CD8-positive, alpha-beta memory T cell (primary cell): ENCODE measurements at regions not wholly inside any gene's neighbourhood (a gene's known extent, or its start where the extent isn't known, plus 50 kb on each side); places are given as distances from the start of the nearest gene placed in this dataset.

ENCODE experiments used
- CTCF ChIA-PET: fragments of 350-600 bp; sonication (Branson Sonifier 250); formaldehyde crosslinking; loops from one replicate; lab custom pipeline; 2021; ENCODE audit warnings: antibody characterized with exemption; lab: Charles Lee
- POLR2A ChIA-PET: fragments of 350-600 bp; sonication (Branson Sonifier 250); formaldehyde crosslinking; loops from one replicate; lab custom pipeline; 2021; ENCODE audit warnings: antibody characterized with exemption; lab: Charles Lee
- DNase-seq, 5 donors: peaks; one replicate each; pipeline versions ENCODE4 v3.0.0 to v3.0.0-alpha.2; 2020 to 2022; ENCODE audit warnings: mixed read lengths in 1 of 5
- H3K27ac ChIP-seq: one replicate; pipeline ENCODE4 v1.7.0; 2013; ENCODE audit warnings: low read depth, mild to moderate bottlenecking, low read length, moderate library complexity
- H3K27me3 ChIP-seq: 2 replicates; pipeline ENCODE4 v1.7.0; 2013; ENCODE audit warnings: low read length, mild to moderate bottlenecking; ENCODE audit not compliant: insufficient read depth, poor library complexity, severe bottlenecking
- H3K36me3 ChIP-seq: 2 replicates; pipeline ENCODE4 v1.7.0; 2013; ENCODE audit warnings: mild to moderate bottlenecking, low read length, moderate library complexity; ENCODE audit not compliant: insufficient read depth
- H3K4me1 ChIP-seq: 2 replicates; pipeline ENCODE4 v1.7.0; 2013; ENCODE audit warnings: mild to moderate bottlenecking, low read length, moderate library complexity; ENCODE audit not compliant: insufficient read depth
- H3K4me3 ChIP-seq: 2 replicates; pipeline ENCODE4 v1.7.0; 2013; ENCODE audit warnings: mild to moderate bottlenecking, low read length
- H3K9me3 ChIP-seq: 2 replicates; pipeline ENCODE4 v1.7.0; 2013; ENCODE audit warnings: mild to moderate bottlenecking, low read length
- H3K27ac Mint-ChIP-seq, 8 donors: one replicate each; pipeline ENCODE4 v1.8.0; 2020 to 2021; ENCODE audit warnings: mixed read lengths in 8 of 8, mild to moderate bottlenecking in 6 of 8, inconsistent platforms in 3 of 8, moderate library complexity in 3 of 8
- H3K27me3 Mint-ChIP-seq, 2 donors: one replicate each; pipeline ENCODE4 v1.8.0; 2020 to 2021; ENCODE audit warnings: mixed read lengths in 2 of 2, mild to moderate bottlenecking in 1 of 2, moderate library complexity in 1 of 2
- H3K36me3 Mint-ChIP-seq, 3 donors: one replicate each; pipeline ENCODE4 v1.8.0; 2020 to 2021; ENCODE audit warnings: mixed read lengths in 3 of 3, inconsistent platforms in 1 of 3, mild to moderate bottlenecking in 1 of 3
- H3K4me1 Mint-ChIP-seq, 3 donors: one replicate each; pipeline ENCODE4 v1.8.0; 2020 to 2021; ENCODE audit warnings: mixed read lengths in 3 of 3, inconsistent platforms in 1 of 3, mild to moderate bottlenecking in 1 of 3
- H3K4me3 Mint-ChIP-seq, 7 donors: one replicate each; pipeline ENCODE4 v1.8.0; 2020 to 2021; ENCODE audit warnings: mixed read lengths in 7 of 7, mild to moderate bottlenecking in 6 of 7, moderate library complexity in 4 of 7, inconsistent platforms in 2 of 7
- H3K9me3 Mint-ChIP-seq, 5 donors: one replicate each; pipeline ENCODE4 v1.8.0; 2020 to 2022; ENCODE audit warnings: mixed read lengths in 5 of 5, mild to moderate bottlenecking in 3 of 5, moderate library complexity in 2 of 5, inconsistent platforms in 1 of 5

GRCh38 chr10:124329362-124329761, 89.4 kb downstream of the OAT start:
- Histone ChIP-seq H3K27ac (no peak overlapping the region), H3K27me3 (no peaks in the 10 kb centered on the region), H3K9me3 (no peaks in the 10 kb centered on the region), H3K4me3 (no peak overlapping the region), H3K36me3 (no peaks in the 10 kb centered on the region), H3K4me1 (no peaks in the 10 kb centered on the region)
- no peak overlapping the region for H3K4me3 Mint-ChIP-seq
- H3K27me3 Mint-ChIP-seq: peaks cover 18 to 45% of the 10 kb centered on the region in 2 donors
- peaks cover 5 to 9% (median 6%) of the 10 kb centered on the region in 5 donors for H3K9me3 Mint-ChIP-seq
- ChIA-PET CTCF (no interaction called here), POLR2A (no interaction called here)
- H3K36me3 Mint-ChIP-seq: peaks cover 0 to 4% (median 0%) of the 10 kb centered on the region in 3 donors
- H3K27ac Mint-ChIP-seq: no peak overlapping the region
- H3K4me1 Mint-ChIP-seq: no peaks in the 10 kb centered on the region
- no peak for DNase-seq

- Histone ChIP-seq H3K27me3 (no peaks in the 10 kb centered on the region), H3K9me3 (no peaks in the 10 kb centered on the region), H3K4me1 (no peaks in the 10 kb centered on the region), H3K27ac (no peak overlapping the region), H3K4me3 (no peak overlapping the region), H3K36me3 (no peaks in the 10 kb centered on the region)
- Mint-ChIP-seq H3K9me3 (peaks cover 5 to 9% (median 6%) of the 10 kb centered on the region in 5 donors), H3K4me3 (no peak overlapping the region), H3K4me1 (no peaks in the 10 kb centered on the region), H3K36me3 (peaks cover 0 to 4% (median 0%) of the 10 kb centered on the region in 3 donors), H3K27me3 (peaks cover 18 to 49% of the 10 kb centered on the region in 2 donors), H3K27ac (no peak overlapping the region)
- ChIA-PET CTCF (no interaction called here), POLR2A (no interaction called here)
- no peak for DNase-seq
Measured at GRCh38 chr10:124328477-124329220, 90.1 kb downstream of the OAT start.

GRCh38 chr10:124325998-124326636, 92.6 kb downstream of the OAT start:
- no peak overlapping the region for H3K4me3 ChIP-seq
- H3K4me1 ChIP-seq: no peaks in the 10 kb centered on the region
- H3K9me3 ChIP-seq: no peaks in the 10 kb centered on the region
- no peaks in the 10 kb centered on the region for H3K27me3 ChIP-seq
- no peak overlapping the region for H3K4me3 Mint-ChIP-seq
- DNase-seq: no peak
- peaks cover 0 to 3% (median 1%) of the 10 kb centered on the region in 5 donors for H3K9me3 Mint-ChIP-seq
- peaks cover 18 to 54% of the 10 kb centered on the region in 2 donors for H3K27me3 Mint-ChIP-seq
- no peaks in the 10 kb centered on the region for H3K36me3 ChIP-seq
- H3K36me3 Mint-ChIP-seq: no peaks in the 10 kb centered on the region
- H3K27ac ChIP-seq: no peak overlapping the region
- no peaks in the 10 kb centered on the region for H3K4me1 Mint-ChIP-seq
- no peak overlapping the region for H3K27ac Mint-ChIP-seq
- ChIA-PET POLR2A (no interaction called here), CTCF (no interaction called here)

- no peak for DNase-seq
- H3K9me3 ChIP-seq: no peaks in the 10 kb centered on the region
- Mint-ChIP-seq H3K9me3 (peaks cover 0 to 2% (median 0%) of the 10 kb centered on the region in 5 donors), H3K27me3 (peaks cover 16 to 48% of the 10 kb centered on the region in 2 donors), H3K4me3 (no peak overlapping the region), H3K4me1 (no peaks in the 10 kb centered on the region), H3K36me3 (no peaks in the 10 kb centered on the region), H3K27ac (no peak overlapping the region)
- H3K4me3 ChIP-seq: no peak overlapping the region
- H3K27ac ChIP-seq: no peak overlapping the region
- POLR2A ChIA-PET: no interaction called here
- no peaks in the 10 kb centered on the region for H3K4me1 ChIP-seq
- CTCF ChIA-PET: no interaction called here
- H3K27me3 ChIP-seq: no peaks in the 10 kb centered on the region
- no peaks in the 10 kb centered on the region for H3K36me3 ChIP-seq
Measured at GRCh38 chr10:124325633-124325914, 93.1 kb downstream of the OAT start.

- ChIA-PET POLR2A (no interaction called here), CTCF (no interaction called here)
- peaks cover 16 to 43% of the 10 kb centered on the region in 2 donors for H3K27me3 Mint-ChIP-seq
- Histone ChIP-seq H3K4me3 (no peak overlapping the region), H3K27me3 (no peaks in the 10 kb centered on the region), H3K9me3 (no peaks in the 10 kb centered on the region), H3K36me3 (no peaks in the 10 kb centered on the region), H3K4me1 (no peaks in the 10 kb centered on the region), H3K27ac (no peak overlapping the region)
- DNase-seq: no peak
- H3K27ac Mint-ChIP-seq: no peak overlapping the region
- no peaks in the 10 kb centered on the region for H3K36me3 Mint-ChIP-seq
- H3K4me3 Mint-ChIP-seq: no peak overlapping the region
- no peaks in the 10 kb centered on the region for H3K4me1 Mint-ChIP-seq
- peaks cover 0 to 2% (median 0%) of the 10 kb centered on the region in 5 donors for H3K9me3 Mint-ChIP-seq
Measured at GRCh38 chr10:124324856-124325632, 93.7 kb downstream of the OAT start.

- H3K4me1 ChIP-seq: no peaks in the 10 kb centered on the region
- peaks cover 0 to 2% (median 0%) of the 10 kb centered on the region in 5 donors for H3K9me3 Mint-ChIP-seq
- peaks cover 19 to 37% of the 10 kb centered on the region in 2 donors for H3K27me3 Mint-ChIP-seq
- H3K27ac Mint-ChIP-seq: no peak overlapping the region
- no peaks in the 10 kb centered on the region for H3K36me3 Mint-ChIP-seq
- POLR2A ChIA-PET: no interaction called here
- H3K4me3 ChIP-seq: no peak overlapping the region
- no peak for DNase-seq
- CTCF ChIA-PET: no interaction called here
- H3K4me1 Mint-ChIP-seq: no peaks in the 10 kb centered on the region
- no peaks in the 10 kb centered on the region for H3K36me3 ChIP-seq
- no peak overlapping the region for H3K4me3 Mint-ChIP-seq
- no peaks in the 10 kb centered on the region for H3K27me3 ChIP-seq
- no peak overlapping the region for H3K27ac ChIP-seq
- H3K9me3 ChIP-seq: no peaks in the 10 kb centered on the region
Measured at GRCh38 chr10:124324451-124324850, 94.3 kb downstream of the OAT start.

- Histone ChIP-seq H3K4me1 (no peaks in the 10 kb centered on the region), H3K9me3 (no peaks in the 10 kb centered on the region), H3K27me3 (no peaks in the 10 kb centered on the region), H3K27ac (no peak overlapping the region), H3K36me3 (no peaks in the 10 kb centered on the region), H3K4me3 (no peak overlapping the region)
- no peaks in the 10 kb centered on the region for H3K4me1 Mint-ChIP-seq
- CTCF ChIA-PET: no interaction called here
- no peak for DNase-seq
- H3K9me3 Mint-ChIP-seq: peaks cover 0 to 2% (median 0%) of the 10 kb centered on the region in 5 donors
- H3K36me3 Mint-ChIP-seq: no peaks in the 10 kb centered on the region
- POLR2A ChIA-PET: no interaction called here
- peaks cover 19 to 35% of the 10 kb centered on the region in 2 donors for H3K27me3 Mint-ChIP-seq
- peak overlapping the region in 1 of 8 donors; percentile 86 for H3K27ac Mint-ChIP-seq
- H3K4me3 Mint-ChIP-seq: no peak overlapping the region
Measured at GRCh38 chr10:124323806-124324205, 94.9 kb downstream of the OAT start.

GRCh38 chr10:124323111-124323725, 95.5 kb downstream of the OAT start:
- no peaks in the 10 kb centered on the region for H3K27me3 ChIP-seq
- H3K4me3 ChIP-seq: no peak overlapping the region
- H3K4me1 ChIP-seq: no peaks in the 10 kb centered on the region
- no peak for DNase-seq
- CTCF ChIA-PET: no interaction called here
- POLR2A ChIA-PET: no interaction called here
- no peak overlapping the region for H3K27ac ChIP-seq
- no peaks in the 10 kb centered on the region for H3K9me3 ChIP-seq
- H3K4me1 Mint-ChIP-seq: no peaks in the 10 kb centered on the region
- H3K36me3 ChIP-seq: no peaks in the 10 kb centered on the region
- H3K27ac Mint-ChIP-seq: no peak overlapping the region
- no peaks in the 10 kb centered on the region for H3K36me3 Mint-ChIP-seq
- peaks cover 0 to 2% (median 0%) of the 10 kb centered on the region in 5 donors for H3K9me3 Mint-ChIP-seq
- H3K27me3 Mint-ChIP-seq: peaks cover 19 to 31% of the 10 kb centered on the region in 2 donors
- H3K4me3 Mint-ChIP-seq: no peak overlapping the region
